OCI-LY1 (cell line): ENCODE measurements at regions not wholly inside any gene's neighbourhood (a gene's known extent, or its start where the extent isn't known, plus 50 kb on each side); places are given as distances from the start of the nearest gene placed in this dataset.

Source experiments
- H2AFZ ChIP-seq: fragments of 200-600 bp; sonication (generic), shearing (Covaris generic); 2 replicates; pipeline ENCODE4 v1.6.0; 2014; ENCODE audit warnings: antibody characterized with exemption, mild to moderate bottlenecking, low read length
- H3F3A ChIP-seq: fragments of 200-600 bp; sonication (generic), shearing (Covaris generic); 2 replicates; pipeline ENCODE4 v1.6.0; 2014; ENCODE audit warnings: mild to moderate bottlenecking, antibody characterized with exemption, low read length, moderate library complexity; ENCODE audit not compliant: insufficient read depth
- H3K27ac ChIP-seq: fragments of 200-600 bp; sonication (generic); 2 replicates; pipeline ENCODE4 v1.5.1; 2014; ENCODE audit warnings: low read length, mixed run types, mild to moderate bottlenecking, low read depth; ENCODE audit not compliant: poor library complexity, severe bottlenecking
- H3K27me3 ChIP-seq: fragments of 200-600 bp; sonication (generic); 2 replicates; pipeline ENCODE4 v1.6.0; 2014; ENCODE audit warnings: antibody characterized with exemption, mild to moderate bottlenecking, low read length, moderate library complexity; ENCODE audit not compliant: insufficient read depth
- H3K36me3 ChIP-seq: fragments of 200-600 bp; sonication (generic); 2 replicates; pipeline ENCODE4 v1.6.1; 2014; ENCODE audit warnings: mild to moderate bottlenecking, antibody characterized with exemption, low read length, moderate library complexity, mixed read lengths; ENCODE audit not compliant: insufficient read depth
- H3K4me1 ChIP-seq: fragments of 200-600 bp; sonication (generic); 2 replicates; pipeline ENCODE4 v1.5.1; 2014; ENCODE audit warnings: mild to moderate bottlenecking, low read length, moderate library complexity; ENCODE audit not compliant: insufficient read depth, severe bottlenecking
- H3K4me2 ChIP-seq: fragments of 200-600 bp; sonication (generic), shearing (Covaris generic); 2 replicates; pipeline ENCODE4 v1.6.1; 2014; ENCODE audit warnings: low read length
- H3K4me3 ChIP-seq: fragments of 200-600 bp; sonication (generic); 2 replicates; pipeline ENCODE4 v1.5.1; 2014; ENCODE audit warnings: low read length, low read depth, mild to moderate bottlenecking, mixed read lengths; ENCODE audit not compliant: poor library complexity, severe bottlenecking
- H3K79me2 ChIP-seq: fragments of 200-600 bp; shearing (Covaris generic); 2 replicates; pipeline ENCODE4 v1.6.1; 2016; ENCODE audit warnings: mixed run types, low read length, mixed read lengths; ENCODE audit not compliant: insufficient read depth
- H3K9ac ChIP-seq: fragments of 200-600 bp; sonication (generic), shearing (Covaris generic); 2 replicates; pipeline ENCODE4 v1.6.1; 2014; ENCODE audit warnings: mild to moderate bottlenecking, low read length, mixed read lengths
- H3K9me2 ChIP-seq: fragments of 200-600 bp; sonication (generic), shearing (Covaris generic); 2 replicates; pipeline ENCODE4 v1.6.1; 2014; ENCODE audit warnings: low read depth, mild to moderate bottlenecking, low read length, mixed read lengths
- H3K9me3 ChIP-seq: fragments of 200-600 bp; shearing (Covaris generic); 2 replicates; pipeline ENCODE4 v1.6.1; 2014; ENCODE audit warnings: low read length, mixed read lengths
- H4K20me1 ChIP-seq: fragments of 200-600 bp; sonication (generic), shearing (Covaris generic); 2 replicates; pipeline ENCODE4 v1.6.0; 2016; ENCODE audit warnings: mild to moderate bottlenecking, low read length; ENCODE audit not compliant: insufficient read depth
- CTCF ChIP-seq: fragments of 200-600 bp; sonication (generic), shearing (Covaris generic); IDR thresholded peaks from 2 replicates; pipeline ENCODE4 v1.5.1; 2017; ENCODE audit warnings: mild to moderate bottlenecking, antibody characterized with exemption, low read length, moderate library complexity, mixed read lengths
- EZH2 ChIP-seq: fragments of 200-600 bp; sonication (generic), shearing (Covaris generic); IDR thresholded peaks from 2 replicates; pipeline ENCODE4 v1.8.0; 2017; ENCODE audit warnings: borderline replicate concordance, mixed run types, mild to moderate bottlenecking, antibody characterized with exemption, low read length, moderate library complexity, mixed read lengths

GRCh38 chr11:28539239-28540030, 431.2 kb downstream of the METTL15 start:
- Histone ChIP-seq H3K27ac (no peak overlapping the region), H3K4me2 (no peak overlapping the region), H4K20me1 (no peaks in the 10 kb centered on the region), H3K4me3 (no peak overlapping the region), H3K4me1 (no peaks in the 10 kb centered on the region), H3F3A (no peaks in the 10 kb centered on the region), H3K79me2 (no peaks in the 10 kb centered on the region), H3K9me3 (no peaks in the 10 kb centered on the region), H3K27me3 (no peaks in the 10 kb centered on the region), H3K36me3 (no peaks in the 10 kb centered on the region), H3K9ac (no peak overlapping the region), H2AFZ (no peak overlapping the region), H3K9me2 (no peaks in the 10 kb centered on the region)
- TF ChIP-seq CTCF (no peak), EZH2 (no peak)

- no peak overlapping the region for H3K9ac ChIP-seq
- no peaks in the 10 kb centered on the region for H3K9me2 ChIP-seq
- TF ChIP-seq EZH2, result no peak
- TF ChIP-seq CTCF, result no peak
- H3K27ac ChIP-seq, result no peak overlapping the region
- no peaks in the 10 kb centered on the region for H4K20me1 ChIP-seq
- H3K9me3 ChIP-seq, result no peaks in the 10 kb centered on the region
- no peaks in the 10 kb centered on the region for H3K79me2 ChIP-seq
- no peaks in the 10 kb centered on the region for H3F3A ChIP-seq
- no peaks in the 10 kb centered on the region for H3K27me3 ChIP-seq
- H3K4me1 ChIP-seq, result no peaks in the 10 kb centered on the region
- H3K4me3 ChIP-seq, result no peak overlapping the region
- no peak overlapping the region for H3K4me2 ChIP-seq
- no peak overlapping the region for H2AFZ ChIP-seq
- no peaks in the 10 kb centered on the region for H3K36me3 ChIP-seq
Observed at GRCh38 chr11:28537822-28538221, 429.6 kb downstream of the METTL15 start.

- Histone ChIP-seq H3K4me3 (no peak overlapping the region), H3K27ac (no peak overlapping the region), H4K20me1 (no peaks in the 10 kb centered on the region), H3K79me2 (no peaks in the 10 kb centered on the region), H3K36me3 (no peaks in the 10 kb centered on the region), H3K27me3 (no peaks in the 10 kb centered on the region), H2AFZ (no peak overlapping the region), H3K9me2 (no peaks in the 10 kb centered on the region), H3K4me1 (no peaks in the 10 kb centered on the region), H3K9ac (no peak overlapping the region), H3K9me3 (no peaks in the 10 kb centered on the region), H3F3A (no peaks in the 10 kb centered on the region), H3K4me2 (no peak overlapping the region)
- TF ChIP-seq CTCF, result no peak
- TF ChIP-seq EZH2, result no peak
Observed at GRCh38 chr11:28536504-28537267, 428.5 kb downstream of the METTL15 start.
